ENCODE measurements at regions not wholly inside any gene's neighbourhood (a gene's known extent, or its start where the extent isn't known, plus 50 kb on each side); places are given as distances from the start of the nearest gene placed in this dataset.
"Not testable (repeated sequence)": the region's sequence is repeated elsewhere in the genome, so short reads cannot be mapped to it uniquely, and the experiment has no call there.

- no peak for DNase-seq
These were observed 55.9 kb downstream of the ZBTB18 start for GRCh38 chr1:244106837-244107493.

DNA sequence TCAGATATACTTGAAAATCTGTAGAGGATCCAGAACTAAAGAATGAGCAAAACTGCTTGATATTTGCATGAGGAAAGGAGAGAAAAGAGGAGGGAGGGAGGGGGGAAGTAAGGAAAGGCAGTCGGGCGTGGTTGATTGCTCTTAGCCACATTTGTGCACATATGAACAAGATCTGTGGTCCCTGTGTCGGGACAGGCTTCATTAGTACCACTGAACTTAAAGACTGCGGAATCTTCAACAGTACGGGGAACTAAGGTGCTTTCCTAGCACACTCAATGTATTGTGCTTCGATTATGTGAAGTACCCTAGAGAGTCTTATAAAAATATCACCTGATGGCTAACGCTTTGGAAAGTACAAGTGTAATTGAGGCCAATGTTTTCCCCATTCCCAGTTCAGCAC lies 59.9 kb downstream of the ZBTB18 start:
- no peak for DNase-seq

DNA sequence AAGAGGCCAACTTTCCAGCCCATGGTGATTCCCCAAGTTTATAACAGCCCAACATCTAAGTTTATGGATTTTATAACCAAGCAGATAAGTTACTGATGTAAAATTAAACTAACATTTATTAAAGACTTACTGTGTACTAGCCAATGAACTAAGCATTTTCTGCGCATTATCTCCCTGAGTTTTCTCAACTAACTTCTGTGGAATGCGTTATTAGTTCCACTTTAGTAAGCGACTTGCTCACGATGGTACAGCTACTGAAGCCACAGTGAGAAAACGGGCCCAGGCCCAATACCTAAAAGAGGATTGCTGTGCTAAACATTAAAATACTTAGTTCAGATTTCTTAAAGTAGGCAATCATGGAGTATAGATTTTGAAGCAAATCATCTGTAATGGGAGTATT lies 61.0 kb downstream of the ZBTB18 start:
- DNase-seq: no peak

- no peak for DNase-seq
These were observed 61.6 kb downstream of the ZBTB18 start for GRCh38 chr1:244112636-244113035.

GRCh38 chr1:244113532-244114320 lies 62.6 kb downstream of the ZBTB18 start:
- DNase-seq: no peak

GRCh38 chr1:244114892-244115291 lies 63.8 kb downstream of the ZBTB18 start:
- no peak for DNase-seq

- no peak for DNase-seq
These were observed 65.9 kb downstream of the ZBTB18 start for GRCh38 chr1:244116946-244117345.

- no peak for DNase-seq
These were observed 67.2 kb downstream of the ZBTB18 start for GRCh38 chr1:244118109-244118761.

DNA sequence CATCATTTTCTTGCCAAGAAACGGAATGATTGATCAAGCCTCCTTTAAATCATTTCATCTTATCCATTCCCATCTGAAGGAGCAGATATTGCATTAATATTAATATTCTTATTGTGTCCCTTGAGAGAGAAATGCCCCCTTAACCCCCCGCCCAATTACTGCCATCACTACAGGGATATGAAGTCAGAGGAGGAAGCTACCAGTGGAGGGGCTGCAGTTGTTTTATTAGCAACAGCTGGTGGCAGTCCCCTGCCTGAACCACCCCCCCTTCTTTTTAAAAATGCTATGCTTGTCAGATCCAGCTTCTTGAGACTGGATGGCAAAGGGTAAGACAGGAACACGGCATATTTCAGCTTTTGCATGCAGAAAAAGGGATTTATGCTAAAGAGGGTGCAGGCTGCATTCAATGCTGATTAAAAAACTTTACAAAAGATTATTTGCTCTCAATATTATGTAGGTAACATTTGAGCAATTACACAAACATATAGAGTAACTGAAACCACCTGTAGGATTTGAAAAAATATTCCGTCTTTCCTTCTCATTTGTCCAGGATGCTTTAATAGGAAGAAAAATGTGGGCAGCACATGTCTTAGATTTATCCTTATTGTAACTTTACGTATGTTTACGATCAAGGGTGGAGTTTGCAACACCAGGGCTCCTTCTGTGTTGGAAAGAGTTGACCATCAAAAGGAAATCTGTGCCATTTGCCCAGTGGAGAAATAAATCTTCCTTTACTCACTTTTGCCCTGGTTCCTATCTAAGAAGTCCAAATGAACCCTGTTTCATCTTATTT lies 77.7 kb downstream of the ZBTB18 start:
- DNase-seq: no peak

GRCh38 chr1:244137276-244137675 lies 86.2 kb downstream of the ZBTB18 start:
- no peak for DNase-seq

DNA sequence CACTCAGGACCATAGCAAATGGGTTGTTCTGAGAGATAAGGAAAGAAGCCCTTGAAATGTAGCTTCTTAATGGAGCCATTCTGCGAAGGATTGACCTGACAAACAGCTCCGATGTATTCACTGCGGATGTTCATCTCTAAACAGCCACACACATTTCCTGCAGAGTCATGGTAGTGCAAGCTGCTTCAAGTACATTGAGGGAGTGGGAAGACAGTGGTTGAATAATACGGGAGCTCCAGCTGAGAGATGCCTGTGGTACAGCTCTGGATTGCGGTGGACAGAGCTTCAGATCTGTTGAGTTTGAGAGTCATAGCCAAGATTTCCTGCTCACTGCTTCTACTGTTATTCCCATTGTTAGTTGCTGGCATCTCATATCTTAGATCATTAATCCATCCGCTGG lies 86.6 kb downstream of the ZBTB18 start:
- DNase-seq: peak; percentile 2

DNA sequence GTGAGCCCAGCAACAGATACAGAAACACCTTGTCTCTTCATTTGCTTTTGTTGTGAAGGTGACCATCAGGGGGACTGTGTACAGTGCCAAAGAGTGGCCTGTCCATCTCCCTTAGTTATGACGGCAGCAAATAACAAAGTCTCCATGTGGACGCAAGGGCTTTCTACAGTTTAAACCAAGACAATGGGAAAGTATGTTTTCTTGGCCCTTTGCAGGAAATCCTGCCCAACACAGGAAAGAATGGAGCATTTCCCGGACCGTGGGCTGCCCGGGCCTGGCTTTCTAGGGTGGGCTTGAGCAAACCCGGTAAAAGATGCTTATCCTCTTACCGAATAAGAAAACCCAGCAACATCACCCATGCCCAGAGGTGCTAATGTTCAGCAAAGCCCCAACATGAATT lies 87.3 kb downstream of the ZBTB18 start:
- DNase-seq: no peak

DNA sequence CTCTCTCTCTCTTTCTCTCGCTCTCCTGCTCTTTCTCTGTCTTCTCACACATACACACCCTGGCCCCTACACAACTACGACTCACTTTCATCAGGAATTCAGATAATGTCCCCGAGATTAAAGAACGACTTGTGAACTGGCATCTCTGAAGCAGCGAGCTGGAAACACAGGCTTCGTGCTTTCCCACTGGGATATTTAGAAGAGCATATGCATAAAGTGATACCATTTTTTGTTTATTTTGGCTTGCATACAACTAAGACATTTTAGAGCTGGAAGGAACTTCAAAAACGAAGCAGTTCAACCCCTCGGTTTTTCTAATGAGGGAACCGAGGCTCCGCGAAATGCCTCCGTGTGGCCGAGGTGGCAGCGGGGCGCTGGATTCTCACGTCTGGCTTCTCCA lies 88.6 kb downstream of the ZBTB18 start:
- no peak for DNase-seq

DNA sequence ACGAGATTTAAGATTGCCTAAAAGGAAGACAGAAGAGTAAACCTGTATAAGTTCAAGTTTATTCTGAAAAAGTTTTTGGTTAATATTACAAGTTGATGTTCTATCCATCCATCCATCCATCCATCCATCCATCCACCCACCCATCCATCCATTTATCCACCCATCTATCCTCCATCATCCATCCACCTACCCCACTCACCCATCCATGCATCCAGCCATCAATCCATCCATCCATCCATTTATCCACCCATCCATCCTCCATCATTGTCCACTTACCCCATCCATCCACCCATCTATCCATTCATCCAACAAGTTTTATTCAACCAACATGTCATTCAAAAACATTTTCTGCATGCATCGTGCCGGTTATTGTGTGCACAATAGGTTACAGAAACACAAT lies 89.3 kb downstream of the ZBTB18 start:
- no peak for DNase-seq

DNA sequence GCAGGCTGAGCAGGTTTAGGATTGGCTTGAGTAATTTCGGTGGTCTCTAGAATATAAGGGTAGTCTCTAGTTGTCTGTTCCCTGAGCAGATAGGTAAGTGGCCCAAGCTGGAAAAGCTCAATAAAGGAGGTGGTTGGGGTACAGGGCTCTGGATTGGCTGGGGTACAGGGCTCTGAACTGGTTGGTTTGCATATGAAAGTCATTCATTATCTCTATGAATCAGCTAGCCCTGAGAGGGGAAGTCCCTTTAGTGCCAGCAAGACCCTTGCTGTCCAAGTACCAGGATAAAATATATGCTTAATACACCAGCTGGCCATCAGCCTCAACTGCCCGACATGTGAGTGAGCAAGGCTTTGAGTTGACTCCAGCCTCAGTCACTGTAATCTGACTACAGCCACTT lies 93.0 kb downstream of the ZBTB18 start:
- no peak for DNase-seq

GRCh38 chr1:244150071-244150470 lies 99.0 kb downstream of the ZBTB18 start:
- no peak for DNase-seq

- DNase-seq: no peak
These were observed 99.6 kb downstream of the ZBTB18 start for GRCh38 chr1:244150665-244151064.

DNA sequence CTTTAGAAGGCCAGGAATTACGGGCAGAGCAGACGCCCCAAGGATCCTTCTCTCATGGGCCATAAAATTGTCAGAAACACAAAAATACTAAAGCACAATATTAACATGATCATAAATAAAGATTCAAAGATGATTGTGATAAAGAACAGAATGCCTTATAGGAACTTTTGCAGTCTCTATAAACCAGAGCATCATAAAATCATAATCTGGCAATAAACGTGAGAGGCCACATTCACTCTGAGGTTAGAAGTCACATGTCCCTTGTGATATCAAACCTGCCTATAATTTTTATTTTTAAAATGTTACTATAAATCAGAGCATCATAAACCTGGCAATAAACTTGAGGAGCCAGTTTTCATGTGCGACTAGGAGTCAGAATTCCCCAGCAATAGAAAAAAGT lies 100.5 kb downstream of the ZBTB18 start:
- no peak for DNase-seq

- DNase-seq: no peak
These were observed 103.4 kb downstream of the ZBTB18 start for GRCh38 chr1:244154508-244154871.

DNA sequence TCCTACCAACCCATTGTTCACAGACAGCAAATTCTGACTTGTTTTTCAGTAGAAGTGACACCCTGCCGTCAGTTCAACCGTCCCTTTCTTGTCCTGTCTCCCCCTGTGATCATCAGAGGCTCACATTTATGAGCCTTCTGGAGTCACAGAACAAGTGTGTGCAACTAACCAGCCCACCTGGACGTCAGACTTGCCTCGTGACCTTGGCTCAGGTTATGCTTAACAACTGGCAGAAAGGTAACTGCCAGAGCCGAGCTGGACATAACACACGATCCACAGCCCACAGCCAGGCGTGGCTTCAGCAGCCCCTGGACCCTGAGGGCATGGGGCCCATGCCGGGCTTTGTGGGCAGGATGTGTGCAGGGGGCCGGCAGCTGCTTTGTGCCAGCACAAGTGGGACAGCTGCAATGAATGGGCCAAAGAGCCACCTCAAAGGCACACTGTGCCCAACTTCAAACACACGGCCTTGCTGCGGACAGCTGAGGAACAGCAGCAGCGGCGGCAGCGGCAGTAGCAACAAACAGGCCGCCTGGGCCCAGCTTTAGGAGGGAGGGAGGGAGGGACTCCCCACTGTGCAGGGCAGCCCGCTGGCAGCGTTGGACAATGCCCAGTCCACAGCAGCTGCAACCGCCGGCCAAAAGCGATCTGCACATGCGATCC lies 103.9 kb downstream of the ZBTB18 start:
- no peak for DNase-seq

DNA sequence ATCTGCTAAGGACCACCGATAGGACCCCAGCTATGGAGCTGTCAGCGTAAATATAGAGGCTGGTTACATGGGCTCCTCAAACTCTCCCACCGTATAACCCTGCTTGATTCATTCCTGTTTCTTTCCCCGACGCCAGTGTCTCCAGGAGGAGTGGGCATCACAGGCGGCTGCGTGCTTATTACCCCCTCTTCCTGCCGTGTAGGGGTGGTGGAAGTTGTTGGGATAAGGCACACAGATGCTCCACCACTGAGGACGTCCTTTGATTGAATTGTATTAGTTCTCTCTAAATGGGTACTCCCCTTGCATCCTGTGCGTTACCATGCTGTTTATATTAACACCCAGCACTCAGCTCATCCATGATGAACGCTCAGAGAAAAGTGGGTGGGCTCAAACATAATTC lies 104.6 kb downstream of the ZBTB18 start:
- no peak for DNase-seq

DNA sequence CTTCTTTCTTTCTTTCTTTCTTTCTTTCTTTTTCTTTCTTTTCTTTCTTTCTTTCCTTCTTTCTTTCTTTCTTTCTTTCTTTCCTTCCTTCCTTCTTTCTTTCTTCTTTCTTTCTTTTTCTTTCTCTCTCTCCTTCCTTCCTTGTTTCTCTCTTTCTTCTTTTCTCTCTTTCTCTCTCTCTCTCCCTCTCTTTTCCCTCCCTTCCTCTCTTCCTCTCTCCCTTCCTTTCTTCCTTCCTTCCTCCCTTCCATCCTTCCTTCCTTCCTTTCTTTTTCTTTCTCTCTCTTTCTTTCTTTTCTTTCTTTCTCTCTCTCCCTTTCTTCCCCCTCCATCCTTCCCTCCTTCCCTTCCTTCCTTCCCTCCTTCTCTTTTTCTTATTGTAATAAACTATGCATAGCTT lies 105.5 kb downstream of the ZBTB18 start:
- DNase-seq: not testable (repeated sequence)

Data from hematopoietic multipotent progenitor cell treated with erythropoietin and hydrocortisone succinate and interleukin-3 and kit ligand, for 8 days (in vitro differentiated cells).